ENCODE measurements at regions not wholly inside any gene's neighbourhood (a gene's known extent, or its start where the extent isn't known, plus 50 kb on each side); places are given as distances from the start of the nearest gene placed in this dataset.

GRCh38 chr6:149194820-149195558, 122.5 kb upstream of the TAB2 start:
- TF ChIP-seq EZH2 (IDR thresholded peaks at IDR 0.05) (no peak), CTCF (IDR thresholded peaks at IDR 0.05) (no peak), EZH2phosphoT487 (IDR thresholded peaks at IDR 0.05) (no peak)
